K562 (cell line): ENCODE measurements at regions not wholly inside any gene's neighbourhood (a gene's known extent, or its start where the extent isn't known, plus 50 kb on each side); places are given as distances from the start of the nearest gene placed in this dataset.
A peak's percentile ranks its signal among the peaks of the same experiment; 100 is the strongest.

Source experiments
- ATAC-seq: fragments of 200-7000 bp; cut with Tn5 transposase; 3 replicates; pipeline ENCODE4 v1.9.1; 2020; ENCODE audit warnings: moderate library complexity
- BruUV-seq: library from RNA; stranded (reverse); fragments of 400-500 nt; replicated peaks from 2 replicates; lab custom pipeline; 2021; lab: Mats Ljungman, UMichigan
- CTCF ChIA-PET: fragments of 300-600 bp; formaldehyde crosslinking; extraction: SDS; loops from one replicate; lab custom pipeline; 2021; ENCODE audit warnings: low intra/inter-chr PET ratio; lab: Yijun Ruan, JAX
- POLR2A ChIA-PET: fragments of 300-600, 350-650 bp; sonication (Branson Sonifier 250); formaldehyde crosslinking; extraction: SDS; loops from one replicate; lab custom pipeline; 2021; ENCODE audit warnings: antibody characterized with exemption, inconsistent platforms; lab: Yijun Ruan, JAX
- DNase-seq, 4 experiments: peaks; one replicate each; pipeline versions ENCODE4 v3.0.0 to v3.0.0-alpha.2; 2011 to 2018; ENCODE audit warnings: low spot score in 3 of 4, mixed read lengths in 3 of 4; ENCODE audit errors: extremely low read depth in 1 of 4
- FAIRE-seq: peaks from 2 replicates; lab custom pipeline; 2011; peaks lifted over from hg19 to GRCh38; lab: Jason Lieb, UNC
- H2AFZ ChIP-seq: 2 replicates; pipeline ENCODE4 v1.6.0; 2011; ENCODE audit warnings: low read depth, low read length, control low read depth, inconsistent platforms
- H3K27ac ChIP-seq: fragments of 200-600 bp; 3 replicates; pipeline ENCODE4 v1.8.0; 2011; ENCODE audit warnings: low read depth, mild to moderate bottlenecking, control low read depth, inconsistent platforms, low read length, moderate library complexity, mixed read lengths; ENCODE audit errors: extremely low read depth
- H3K27me3 ChIP-seq, 2 experiments: fragments of 300-600 bp in 1 of 2; 2 replicates in 1 of 2; 3 replicates in 1 of 2; pipeline versions ENCODE4 v1.6.0 to v1.8.0; 2011; ENCODE audit warnings: inconsistent platforms in 2 of 2, low read length in 2 of 2, mild to moderate bottlenecking in 1 of 2, mixed read lengths in 1 of 2, moderate library complexity in 1 of 2; ENCODE audit not compliant: control insufficient read depth in 2 of 2, insufficient read depth in 2 of 2
- H3K36me3 ChIP-seq: fragments of 300-600 bp; 3 replicates; pipeline ENCODE4 v1.8.0; 2011; ENCODE audit warnings: mild to moderate bottlenecking, low read length, inconsistent platforms; ENCODE audit not compliant: control insufficient read depth, insufficient read depth
- H3K4me1 ChIP-seq, 2 experiments: fragments of 200-600 bp in 1 of 2; replicated peaks in 1 of 2; 2 replicates in 1 of 2; 3 replicates in 1 of 2; pipeline versions ENCODE4 v1.5.1 to v1.8.0; 2011; ENCODE audit warnings: inconsistent platforms in 2 of 2, low read length in 2 of 2, mild to moderate bottlenecking in 1 of 2, mixed read lengths in 1 of 2, moderate library complexity in 1 of 2; ENCODE audit not compliant: control insufficient read depth in 2 of 2, insufficient read depth in 2 of 2
- H3K4me2 ChIP-seq: 2 replicates; pipeline ENCODE4 v1.6.1; 2011; ENCODE audit warnings: low read length, control low read depth, inconsistent platforms, mixed read lengths; ENCODE audit not compliant: insufficient read depth
- H3K4me3 ChIP-seq: fragments of 200-600 bp; sonication (generic), shearing (Covaris generic); 2 replicates; pipeline ENCODE4 v1.5.1; 2016; ENCODE audit warnings: control low read depth, inconsistent platforms
- H3K79me2 ChIP-seq: fragments of 200-600 bp; 3 replicates; pipeline ENCODE4 v1.8.0; 2011; ENCODE audit warnings: low read length, inconsistent platforms; ENCODE audit not compliant: control insufficient read depth, insufficient read depth
- H3K9ac ChIP-seq, 2 experiments: 2 replicates each; pipeline versions ENCODE4 v1.6.0 to v1.6.1; 2011; ENCODE audit warnings: low read depth in 2 of 2, low read length in 2 of 2, control low read depth in 1 of 2, inconsistent platforms in 1 of 2, mild to moderate bottlenecking in 1 of 2, mixed read lengths in 1 of 2; ENCODE audit not compliant: insufficient read depth in 1 of 2
- H3K9me1 ChIP-seq: one replicate; pipeline ENCODE4 v1.6.0; 2011; ENCODE audit warnings: inconsistent platforms, mild to moderate bottlenecking, low read length, moderate library complexity; ENCODE audit not compliant: control insufficient read depth, insufficient read depth
- H3K9me3 ChIP-seq: replicated peaks from 2 replicates; pipeline ENCODE4 v1.5.1; 2011; ENCODE audit warnings: low read depth, low read length, inconsistent platforms; ENCODE audit not compliant: control insufficient read depth, insufficient read depth
- H4K20me1 ChIP-seq: replicated peaks from 2 replicates; pipeline ENCODE4 v1.6.1; 2011; ENCODE audit warnings: low read length, inconsistent platforms, mixed read lengths; ENCODE audit not compliant: control insufficient read depth, insufficient read depth
- ELF1 ChIP-seq: fragments of 200-800 bp; sonication (Bioruptor generic); IDR thresholded peaks from 2 replicates; pipeline ENCODE4 v1.6.1; 2016; ENCODE audit warnings: missing genetic modification characterization, missing compliant biosample characterization
- NR2C1 ChIP-seq, 2 experiments: fragments of 450-650 bp; IDR thresholded peaks; 2 replicates each; pipeline ENCODE4 v1.6.1; 2017; ENCODE audit warnings: mild to moderate bottlenecking in 2 of 2, antibody characterized with exemption in 1 of 2, inconsistent platforms in 1 of 2, missing compliant biosample characterization in 1 of 2, missing genetic modification characterization in 1 of 2
- WGBS: fragments of 100-300 bp; shearing (Covaris generic); methylation state at CpG from one replicate; pipeline ENCODE4 v1.1.6; 2016; ENCODE audit warnings: low coverage, mixed read lengths; ENCODE audit not compliant: insufficient coverage; ENCODE audit errors: missing lambda C conversion rate; 5-methylcytosine and 5-hydroxymethylcytosine counted together
- in situ Hi-C: fragments of 300-500 bp; cut with MboI; formaldehyde crosslinking; loops from 4 replicates; pipeline ENCODE4 v1.15.0; 2018; ENCODE audit warnings: inconsistent platforms, mixed read lengths
- intact Hi-C: fragments of 100-400 bp; cut with micrococcal nuclease; formaldehyde crosslinking; loops from 2 replicates; pipeline ENCODE4 v1.14.2; 2022
- TF ChIP-seq, protein P1 (sequence below), 3 experiments: fragments of 200-800 bp in 1 of 3; fragments of 250-450 bp in 1 of 3; fragments of 450-650 bp in 1 of 3; sonication (Bioruptor Pico) in 1 of 3; sonication (Bioruptor generic) in 1 of 3; formaldehyde crosslinking in 1 of 3; IDR thresholded peaks; 2 replicates each; pipeline versions ENCODE4 v1.6.1 to v1.8.0; 2016 to 2022; ENCODE audit warnings: mild to moderate bottlenecking in 2 of 3, missing genetic modification characterization in 2 of 3, missing compliant biosample characterization in 1 of 3, moderate library complexity in 1 of 3
- TF ChIP-seq, protein P2 (sequence below), 2 experiments: fragments of 450-650 bp in 1 of 2; IDR thresholded peaks; 2 replicates each; pipeline ENCODE4 v1.6.1; 2011 to 2017; ENCODE audit warnings: low read depth in 2 of 2, antibody characterized with exemption in 1 of 2, borderline replicate concordance in 1 of 2, low read length in 1 of 2, mild to moderate bottlenecking in 1 of 2, mixed read lengths in 1 of 2; ENCODE audit not compliant: control insufficient read depth in 1 of 2

DNA sequence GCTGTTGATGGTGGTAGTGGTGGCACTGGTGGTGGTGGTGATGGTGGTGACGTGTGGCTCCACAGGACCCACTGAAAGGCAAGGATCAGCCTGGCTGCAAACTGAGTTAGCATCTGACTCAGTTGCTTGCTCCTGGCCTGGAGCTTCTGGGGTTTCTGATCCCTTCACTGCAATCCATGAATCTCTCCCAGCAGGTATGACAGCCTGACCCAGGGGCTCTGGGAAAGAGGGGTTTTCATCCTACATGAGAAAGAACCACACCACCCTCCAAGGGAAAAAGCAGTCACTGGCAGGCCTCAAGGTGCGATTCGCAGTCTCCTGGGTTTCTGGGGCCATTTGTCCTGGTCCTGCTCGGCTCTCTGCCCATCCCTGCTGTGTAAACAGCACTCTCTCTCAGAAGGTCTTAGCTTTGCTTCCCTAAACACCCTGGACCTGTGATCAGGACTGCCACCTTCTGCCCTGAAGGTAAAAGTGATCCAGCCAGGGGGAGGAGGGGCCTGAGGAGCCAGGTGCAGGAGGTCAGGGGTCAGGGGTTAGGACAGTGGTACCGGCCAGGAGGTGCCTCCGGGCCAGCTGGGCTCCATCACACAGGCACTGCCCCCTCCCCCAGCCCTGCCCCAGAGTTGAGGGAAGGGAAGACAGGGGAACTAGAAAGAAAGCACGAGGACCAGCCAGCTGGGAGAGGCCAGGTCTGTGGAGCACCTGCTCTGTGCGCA is 152.0 kb downstream of the BMP7 start:
- intact Hi-C loops (no loop called here), in situ Hi-C loops (no loop called here)
- Histone ChIP-seq H3K4me3 (no peak overlapping the region), H3K27me3 (peaks cover 0 to 9% of the 10 kb centered on the region in 2 experiments; a peak in 1 of 5 replicates), H3K27ac (no peak overlapping the region), H3K9me3 (no peaks in the 10 kb centered on the region), H4K20me1 (no peaks in the 10 kb centered on the region), H3K4me1 (peaks cover 3 to 8% of the 10 kb centered on the region in 2 experiments; a peak in 3 of 5 replicates), H3K4me2 (no peak overlapping the region), H3K9me1 (no peaks in the 10 kb centered on the region), H3K79me2 (no peaks in the 10 kb centered on the region), H2AFZ (no peak overlapping the region), H3K36me3 (no peaks in the 10 kb centered on the region), H3K9ac (no peak overlapping the region)
- ChIA-PET POLR2A (interaction anchor here (1.4 kb wide), 1 partner anchor 11 kb away, joined by 5 read pairs; no protein-coding TSS in a partner anchor), CTCF (no interaction called here)
- DNase-seq (no peak), ATAC-seq (no peak), FAIRE-seq (no peak)
- no TSS peak for BruUV-seq
- TF ChIP-seq ELF1 (tag), result no peak
- TF ChIP-seq NR2C1 (IDR thresholded peaks at IDR 0.05), result peak; percentile 49
- no peak for TF ChIP-seq NR2C1 (tag; IDR thresholded peaks at IDR 0.05)
- TF ChIP-seq, protein P1, sequence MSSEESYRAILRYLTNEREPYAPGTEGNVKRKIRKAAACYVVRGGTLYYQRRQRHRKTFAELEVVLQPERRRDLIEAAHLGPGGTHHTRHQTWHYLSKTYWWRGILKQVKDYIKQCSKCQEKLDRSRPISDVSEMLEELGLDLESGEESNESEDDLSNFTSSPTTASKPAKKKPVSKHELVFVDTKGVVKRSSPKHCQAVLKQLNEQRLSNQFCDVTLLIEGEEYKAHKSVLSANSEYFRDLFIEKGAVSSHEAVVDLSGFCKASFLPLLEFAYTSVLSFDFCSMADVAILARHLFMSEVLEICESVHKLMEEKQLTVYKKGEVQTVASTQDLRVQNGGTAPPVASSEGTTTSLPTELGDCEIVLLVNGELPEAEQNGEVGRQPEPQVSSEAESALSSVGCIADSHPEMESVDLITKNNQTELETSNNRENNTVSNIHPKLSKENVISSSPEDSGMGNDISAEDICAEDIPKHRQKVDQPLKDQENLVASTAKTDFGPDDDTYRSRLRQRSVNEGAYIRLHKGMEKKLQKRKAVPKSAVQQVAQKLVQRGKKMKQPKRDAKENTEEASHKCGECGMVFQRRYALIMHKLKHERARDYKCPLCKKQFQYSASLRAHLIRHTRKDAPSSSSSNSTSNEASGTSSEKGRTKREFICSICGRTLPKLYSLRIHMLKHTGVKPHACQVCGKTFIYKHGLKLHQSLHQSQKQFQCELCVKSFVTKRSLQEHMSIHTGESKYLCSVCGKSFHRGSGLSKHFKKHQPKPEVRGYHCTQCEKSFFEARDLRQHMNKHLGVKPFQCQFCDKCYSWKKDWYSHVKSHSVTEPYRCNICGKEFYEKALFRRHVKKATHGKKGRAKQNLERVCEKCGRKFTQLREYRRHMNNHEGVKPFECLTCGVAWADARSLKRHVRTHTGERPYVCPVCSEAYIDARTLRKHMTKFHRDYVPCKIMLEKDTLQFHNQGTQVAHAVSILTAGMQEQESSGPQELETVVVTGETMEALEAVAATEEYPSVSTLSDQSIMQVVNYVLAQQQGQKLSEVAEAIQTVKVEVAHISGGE (CRISPR knock-in tag; IDR thresholded peaks at IDR 0.05), result peak in 1 of 3 experiments; percentile 94; a peak in 2 of 6 replicates
- TF ChIP-seq, protein P2, sequence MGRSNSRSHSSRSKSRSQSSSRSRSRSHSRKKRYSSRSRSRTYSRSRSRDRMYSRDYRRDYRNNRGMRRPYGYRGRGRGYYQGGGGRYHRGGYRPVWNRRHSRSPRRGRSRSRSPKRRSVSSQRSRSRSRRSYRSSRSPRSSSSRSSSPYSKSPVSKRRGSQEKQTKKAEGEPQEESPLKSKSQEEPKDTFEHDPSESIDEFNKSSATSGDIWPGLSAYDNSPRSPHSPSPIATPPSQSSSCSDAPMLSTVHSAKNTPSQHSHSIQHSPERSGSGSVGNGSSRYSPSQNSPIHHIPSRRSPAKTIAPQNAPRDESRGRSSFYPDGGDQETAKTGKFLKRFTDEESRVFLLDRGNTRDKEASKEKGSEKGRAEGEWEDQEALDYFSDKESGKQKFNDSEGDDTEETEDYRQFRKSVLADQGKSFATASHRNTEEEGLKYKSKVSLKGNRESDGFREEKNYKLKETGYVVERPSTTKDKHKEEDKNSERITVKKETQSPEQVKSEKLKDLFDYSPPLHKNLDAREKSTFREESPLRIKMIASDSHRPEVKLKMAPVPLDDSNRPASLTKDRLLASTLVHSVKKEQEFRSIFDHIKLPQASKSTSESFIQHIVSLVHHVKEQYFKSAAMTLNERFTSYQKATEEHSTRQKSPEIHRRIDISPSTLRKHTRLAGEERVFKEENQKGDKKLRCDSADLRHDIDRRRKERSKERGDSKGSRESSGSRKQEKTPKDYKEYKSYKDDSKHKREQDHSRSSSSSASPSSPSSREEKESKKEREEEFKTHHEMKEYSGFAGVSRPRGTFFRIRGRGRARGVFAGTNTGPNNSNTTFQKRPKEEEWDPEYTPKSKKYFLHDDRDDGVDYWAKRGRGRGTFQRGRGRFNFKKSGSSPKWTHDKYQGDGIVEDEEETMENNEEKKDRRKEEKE (IDR thresholded peaks at IDR 0.05; ENCODE audit: borderline replicate concordance in 1 of 2, control insufficient read depth in 1 of 2, low read depth in 2 of 2, low read length in 1 of 2), result peak in 1 of 2 experiments; percentile 62; a peak in 1 of 4 replicates
- 2% methylated on average over 6 of the region's 8 CpGs for WGBS
